GM23338 (cell line): ENCODE measurements at regions not wholly inside any gene's neighbourhood (a gene's known extent, or its start where the extent isn't known, plus 50 kb on each side); places are given as distances from the start of the nearest gene placed in this dataset.

Experiments
- ATAC-seq: fragments of 200-7000 bp; cut with Tn5 transposase; 3 replicates; pipeline ENCODE4 v1.9.1; 2020
- DNase-seq: peaks from one replicate; pipeline ENCODE4 v3.0.0-alpha.2; 2015; ENCODE audit warnings: low spot score
- H2AFZ ChIP-seq: fragments of 200-600 bp; sonication (generic); 2 replicates; pipeline ENCODE4 v1.8.0; 2016; ENCODE audit warnings: antibody characterized with exemption, mild to moderate bottlenecking, moderate library complexity
- H3F3A ChIP-seq: fragments of 200-600 bp; sonication (generic); replicated peaks from 2 replicates; pipeline ENCODE4 v1.8.0; 2017; ENCODE audit warnings: antibody characterized with exemption, mixed run types, low read depth
- H3K27ac ChIP-seq: fragments of 200-600 bp; sonication (generic); 2 replicates; pipeline ENCODE4 v1.6.1; 2016; ENCODE audit warnings: low read depth
- H3K27me3 ChIP-seq: fragments of 200-600 bp; sonication (generic); 2 replicates; pipeline ENCODE4 v1.8.0; 2016; ENCODE audit warnings: mild to moderate bottlenecking, mixed run types, moderate library complexity; ENCODE audit not compliant: insufficient read depth
- H3K36me3 ChIP-seq: fragments of 200-600 bp; sonication (generic); 2 replicates; pipeline ENCODE4 v1.8.0; 2016; ENCODE audit warnings: mild to moderate bottlenecking; ENCODE audit not compliant: insufficient read depth
- H3K4me1 ChIP-seq: fragments of 200-600 bp; sonication (generic); 2 replicates; pipeline ENCODE4 v1.8.0; 2016; ENCODE audit warnings: mild to moderate bottlenecking, moderate library complexity; ENCODE audit not compliant: insufficient read depth
- H3K4me2 ChIP-seq: fragments of 200-600 bp; sonication (generic); 2 replicates; pipeline ENCODE4 v1.7.1; 2017; ENCODE audit warnings: mixed run types
- H3K4me3 ChIP-seq: fragments of 200-600 bp; sonication (generic); 2 replicates; pipeline ENCODE4 v1.6.1; 2016; ENCODE audit warnings: mixed run types
- H3K79me2 ChIP-seq: fragments of 200-600 bp; sonication (generic); replicated peaks from 2 replicates; pipeline ENCODE4 v1.8.0; 2017; ENCODE audit warnings: mild to moderate bottlenecking; ENCODE audit not compliant: insufficient read depth
- H3K9me2 ChIP-seq: fragments of 200-600 bp; sonication (generic); 2 replicates; pipeline ENCODE4 v1.8.0; 2017; ENCODE audit not compliant: insufficient read depth
- H4K20me1 ChIP-seq: fragments of 200-600 bp; sonication (generic); replicated peaks from 2 replicates; pipeline ENCODE4 v1.8.0; 2017; ENCODE audit warnings: mild to moderate bottlenecking; ENCODE audit not compliant: insufficient read depth
- H3K27ac Mint-ChIP-seq: 2 replicates; pipeline ENCODE4 v1.8.0; 2020; ENCODE audit warnings: inconsistent platforms, mild to moderate bottlenecking, moderate library complexity, mixed read lengths
- H3K27me3 Mint-ChIP-seq: 3 replicates; pipeline ENCODE4 v1.8.0; 2022; ENCODE audit warnings: low read depth, mild to moderate bottlenecking, moderate library complexity, mixed read lengths, inconsistent platforms; ENCODE audit not compliant: insufficient read depth, poor library complexity
- H3K36me3 Mint-ChIP-seq: 3 replicates; pipeline ENCODE4 v1.8.0; 2021; ENCODE audit warnings: low read depth, mild to moderate bottlenecking, inconsistent platforms, moderate library complexity, mixed read lengths
- H3K4me1 Mint-ChIP-seq: 3 replicates; pipeline ENCODE4 v1.8.0; 2020; ENCODE audit warnings: mild to moderate bottlenecking, inconsistent platforms, mixed read lengths
- H3K4me3 Mint-ChIP-seq: 3 replicates; pipeline ENCODE4 v1.8.0; 2021; ENCODE audit warnings: moderate library complexity, mild to moderate bottlenecking, inconsistent platforms, mixed read lengths
- H3K9me3 Mint-ChIP-seq: 3 replicates; pipeline ENCODE4 v1.8.0; 2020; ENCODE audit warnings: moderate library complexity, mild to moderate bottlenecking, inconsistent platforms, mixed read lengths
- CREB1 ChIP-seq: fragments of 250-450 bp; sonication (Bioruptor Pico); IDR thresholded peaks from 2 replicates; pipeline ENCODE4 v1.5.0; 2020; ENCODE audit warnings: low read depth, mild to moderate bottlenecking, moderate library complexity
- EZH2 ChIP-seq: fragments of 200-600 bp; sonication (generic); IDR thresholded peaks from one replicate; pipeline ENCODE4 v1.8.0; 2017; ENCODE audit warnings: antibody characterized with exemption, mild to moderate bottlenecking, low read depth; ENCODE audit not compliant: unreplicated experiment
- EZH2phosphoT487 ChIP-seq: fragments of 200-600 bp; sonication (generic); IDR thresholded peaks from one replicate; pipeline ENCODE4 v1.8.1; 2018; ENCODE audit warnings: antibody characterized with exemption; ENCODE audit not compliant: unreplicated experiment
- JUNB ChIP-seq: IDR thresholded peaks from one replicate; pipeline ENCODE4 v1.6.1; 2016; ENCODE audit warnings: antibody characterized with exemption; ENCODE audit not compliant: unreplicated experiment
- NANOG ChIP-seq: IDR thresholded peaks from 2 replicates; pipeline ENCODE4 v1.6.1; 2016; ENCODE audit warnings: antibody characterized with exemption, borderline replicate concordance
- POLR2AphosphoS5 ChIP-seq: IDR thresholded peaks from 2 replicates; pipeline ENCODE4 v1.6.1; 2016; ENCODE audit warnings: antibody characterized with exemption, low read depth
- STAT1 ChIP-seq: IDR thresholded peaks from one replicate; pipeline ENCODE4 v1.6.1; 2016; ENCODE audit warnings: antibody characterized with exemption; ENCODE audit not compliant: unreplicated experiment
- ZNF114 ChIP-seq: fragments of 250-450 bp; sonication (Bioruptor Pico); IDR thresholded peaks from 2 replicates; pipeline ENCODE4 v1.5.0; 2020; ENCODE audit warnings: mild to moderate bottlenecking, moderate library complexity
- ZNF331 ChIP-seq: fragments of 250-450 bp; sonication (Bioruptor Pico); IDR thresholded peaks from 2 replicates; pipeline ENCODE4 v1.5.0; 2020; ENCODE audit warnings: low read depth, mild to moderate bottlenecking, moderate library complexity
- TF ChIP-seq, protein P1 (sequence below): fragments of 250-450 bp; sonication (Bioruptor Pico); IDR thresholded peaks from 2 replicates; pipeline ENCODE4 v1.5.0; 2020; ENCODE audit warnings: mild to moderate bottlenecking, moderate library complexity
- TF ChIP-seq, protein P2 (sequence below), 2 experiments: fragments of 200-600 bp in 1 of 2; sonication (generic) in 1 of 2; conservative IDR thresholded peaks; 2 replicates each; pipeline versions ENCODE4 v1.5.1 to v1.6.1; 2016 to 2017; ENCODE audit warnings: antibody characterized with exemption in 2 of 2, low read depth in 2 of 2, mild to moderate bottlenecking in 2 of 2, moderate library complexity in 1 of 2
- TF ChIP-seq, protein P3 (sequence below): IDR thresholded peaks from 2 replicates; pipeline ENCODE4 v1.6.1; 2016; ENCODE audit warnings: antibody characterized with exemption
- TF ChIP-seq, protein P4 (sequence below): IDR thresholded peaks from one replicate; pipeline ENCODE4 v1.6.1; 2018; ENCODE audit warnings: antibody characterized with exemption; ENCODE audit not compliant: unreplicated experiment

DNA sequence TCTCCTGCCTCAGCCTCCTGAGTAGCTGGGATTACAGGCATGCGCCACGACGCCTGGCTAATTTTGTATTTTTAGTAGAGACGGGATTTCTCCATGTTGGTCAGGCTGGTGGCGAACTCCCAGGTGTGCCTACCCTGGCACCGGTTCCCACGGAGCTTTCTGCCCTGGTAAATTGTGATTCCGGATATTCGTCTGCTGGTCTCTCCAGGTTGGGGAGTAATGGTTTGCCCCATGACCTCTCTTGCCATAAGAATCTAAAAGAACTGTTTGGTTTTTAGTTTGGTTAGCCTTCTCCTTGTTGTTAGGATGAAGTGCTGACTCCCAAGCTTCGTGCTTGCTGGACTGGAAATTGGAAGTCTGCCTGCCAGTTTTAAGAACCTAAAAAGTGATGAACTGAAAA lies 223.8 kb downstream of the BCAS1 start (continued):
- TF ChIP-seq, protein P1, sequence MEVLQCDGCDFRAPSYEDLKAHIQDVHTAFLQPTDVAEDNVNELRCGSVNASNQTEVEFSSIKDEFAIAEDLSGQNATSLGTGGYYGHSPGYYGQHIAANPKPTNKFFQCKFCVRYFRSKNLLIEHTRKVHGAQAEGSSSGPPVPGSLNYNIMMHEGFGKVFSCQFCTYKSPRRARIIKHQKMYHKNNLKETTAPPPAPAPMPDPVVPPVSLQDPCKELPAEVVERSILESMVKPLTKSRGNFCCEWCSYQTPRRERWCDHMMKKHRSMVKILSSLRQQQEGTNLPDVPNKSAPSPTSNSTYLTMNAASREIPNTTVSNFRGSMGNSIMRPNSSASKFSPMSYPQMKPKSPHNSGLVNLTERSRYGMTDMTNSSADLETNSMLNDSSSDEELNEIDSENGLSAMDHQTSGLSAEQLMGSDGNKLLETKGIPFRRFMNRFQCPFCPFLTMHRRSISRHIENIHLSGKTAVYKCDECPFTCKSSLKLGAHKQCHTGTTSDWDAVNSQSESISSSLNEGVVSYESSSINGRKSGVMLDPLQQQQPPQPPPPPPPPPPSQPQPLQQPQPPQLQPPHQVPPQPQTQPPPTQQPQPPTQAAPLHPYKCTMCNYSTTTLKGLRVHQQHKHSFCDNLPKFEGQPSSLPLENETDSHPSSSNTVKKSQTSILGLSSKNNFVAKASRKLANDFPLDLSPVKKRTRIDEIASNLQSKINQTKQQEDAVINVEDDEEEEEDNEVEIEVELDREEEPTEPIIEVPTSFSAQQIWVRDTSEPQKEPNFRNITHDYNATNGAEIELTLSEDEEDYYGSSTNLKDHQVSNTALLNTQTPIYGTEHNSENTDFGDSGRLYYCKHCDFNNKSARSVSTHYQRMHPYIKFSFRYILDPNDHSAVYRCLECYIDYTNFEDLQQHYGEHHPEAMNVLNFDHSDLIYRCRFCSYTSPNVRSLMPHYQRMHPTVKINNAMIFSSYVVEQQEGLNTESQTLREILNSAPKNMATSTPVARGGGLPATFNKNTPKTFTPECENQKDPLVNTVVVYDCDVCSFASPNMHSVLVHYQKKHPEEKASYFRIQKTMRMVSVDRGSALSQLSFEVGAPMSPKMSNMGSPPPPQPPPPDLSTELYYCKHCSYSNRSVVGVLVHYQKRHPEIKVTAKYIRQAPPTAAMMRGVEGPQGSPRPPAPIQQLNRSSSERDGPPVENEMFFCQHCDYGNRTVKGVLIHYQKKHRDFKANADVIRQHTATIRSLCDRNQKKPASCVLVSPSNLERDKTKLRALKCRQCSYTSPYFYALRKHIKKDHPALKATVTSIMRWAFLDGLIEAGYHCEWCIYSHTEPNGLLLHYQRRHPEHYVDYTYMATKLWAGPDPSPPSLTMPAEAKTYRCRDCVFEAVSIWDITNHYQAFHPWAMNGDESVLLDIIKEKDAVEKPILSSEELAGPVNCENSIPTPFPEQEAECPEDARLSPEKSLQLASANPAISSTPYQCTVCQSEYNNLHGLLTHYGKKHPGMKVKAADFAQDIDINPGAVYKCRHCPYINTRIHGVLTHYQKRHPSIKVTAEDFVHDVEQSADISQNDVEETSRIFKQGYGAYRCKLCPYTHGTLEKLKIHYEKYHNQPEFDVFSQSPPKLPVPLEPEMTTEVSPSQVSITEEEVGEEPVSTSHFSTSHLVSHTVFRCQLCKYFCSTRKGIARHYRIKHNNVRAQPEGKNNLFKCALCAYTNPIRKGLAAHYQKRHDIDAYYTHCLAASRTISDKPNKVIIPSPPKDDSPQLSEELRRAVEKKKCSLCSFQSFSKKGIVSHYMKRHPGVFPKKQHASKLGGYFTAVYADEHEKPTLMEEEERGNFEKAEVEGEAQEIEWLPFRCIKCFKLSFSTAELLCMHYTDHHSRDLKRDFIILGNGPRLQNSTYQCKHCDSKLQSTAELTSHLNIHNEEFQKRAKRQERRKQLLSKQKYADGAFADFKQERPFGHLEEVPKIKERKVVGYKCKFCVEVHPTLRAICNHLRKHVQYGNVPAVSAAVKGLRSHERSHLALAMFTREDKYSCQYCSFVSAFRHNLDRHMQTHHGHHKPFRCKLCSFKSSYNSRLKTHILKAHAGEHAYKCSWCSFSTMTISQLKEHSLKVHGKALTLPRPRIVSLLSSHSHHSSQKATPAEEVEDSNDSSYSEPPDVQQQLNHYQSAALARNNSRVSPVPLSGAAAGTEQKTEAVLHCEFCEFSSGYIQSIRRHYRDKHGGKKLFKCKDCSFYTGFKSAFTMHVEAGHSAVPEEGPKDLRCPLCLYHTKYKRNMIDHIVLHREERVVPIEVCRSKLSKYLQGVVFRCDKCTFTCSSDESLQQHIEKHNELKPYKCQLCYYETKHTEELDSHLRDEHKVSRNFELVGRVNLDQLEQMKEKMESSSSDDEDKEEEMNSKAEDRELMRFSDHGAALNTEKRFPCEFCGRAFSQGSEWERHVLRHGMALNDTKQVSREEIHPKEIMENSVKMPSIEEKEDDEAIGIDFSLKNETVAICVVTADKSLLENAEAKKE (CRISPR knock-in tag), result no peak
- TF ChIP-seq ZNF114 (CRISPR knock-in tag), result no peak

DNA sequence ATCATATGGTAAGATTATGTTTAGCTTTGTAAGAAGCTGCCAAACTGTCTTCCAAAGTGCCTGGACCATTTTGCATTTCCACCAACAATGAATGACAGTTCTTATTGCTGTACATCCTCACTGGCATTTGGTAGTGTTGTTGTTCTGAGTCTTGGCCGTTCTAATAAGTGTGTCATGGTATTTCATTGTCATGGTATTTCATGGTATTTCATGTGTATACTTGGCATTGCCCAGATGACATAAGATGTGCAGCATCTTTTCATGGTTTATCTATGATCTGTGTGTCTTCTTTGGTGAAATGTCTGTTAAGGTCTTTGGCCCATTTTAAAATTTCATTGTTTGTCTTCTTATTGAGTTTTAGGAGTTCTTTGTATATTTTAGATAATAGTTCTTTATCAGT lies 224.4 kb downstream of the BCAS1 start:
- no peak for DNase-seq
- H4K20me1 ChIP-seq, result no peaks in the 10 kb centered on the region

More for the DNA sequence above, 224.4 kb downstream of the BCAS1 start:
- H3K27ac Mint-ChIP-seq, result no peak overlapping the region
- Histone ChIP-seq H3K4me2 (no peak overlapping the region), H3F3A (no peaks in the 10 kb centered on the region), H3K27me3 (no peaks in the 10 kb centered on the region), H3K27ac (no peak overlapping the region), H3K36me3 (no peaks in the 10 kb centered on the region), H2AFZ (no peak overlapping the region), H3K4me3 (no peak overlapping the region), H3K79me2 (no peaks in the 10 kb centered on the region), H3K4me1 (0 out of 2 replicates have a peak, but pooled peaks cover 10% of the 10 kb centered on the region), H3K9me2 (no peaks in the 10 kb centered on the region)
- no peaks in the 10 kb centered on the region for H3K27me3 Mint-ChIP-seq
- H3K4me1 Mint-ChIP-seq, result peaks cover 2% of the 10 kb centered on the region; the same call in 1 of the 3 replicates
- TF ChIP-seq ZNF331 (CRISPR knock-in tag) (no peak), CREB1 (CRISPR knock-in tag) (no peak), ZNF114 (CRISPR knock-in tag) (no peak), POLR2AphosphoS5 (no peak), NANOG (no peak), EZH2phosphoT487 (no peak), JUNB (no peak), STAT1 (no peak), EZH2 (no peak)
- TF ChIP-seq, protein P2, sequence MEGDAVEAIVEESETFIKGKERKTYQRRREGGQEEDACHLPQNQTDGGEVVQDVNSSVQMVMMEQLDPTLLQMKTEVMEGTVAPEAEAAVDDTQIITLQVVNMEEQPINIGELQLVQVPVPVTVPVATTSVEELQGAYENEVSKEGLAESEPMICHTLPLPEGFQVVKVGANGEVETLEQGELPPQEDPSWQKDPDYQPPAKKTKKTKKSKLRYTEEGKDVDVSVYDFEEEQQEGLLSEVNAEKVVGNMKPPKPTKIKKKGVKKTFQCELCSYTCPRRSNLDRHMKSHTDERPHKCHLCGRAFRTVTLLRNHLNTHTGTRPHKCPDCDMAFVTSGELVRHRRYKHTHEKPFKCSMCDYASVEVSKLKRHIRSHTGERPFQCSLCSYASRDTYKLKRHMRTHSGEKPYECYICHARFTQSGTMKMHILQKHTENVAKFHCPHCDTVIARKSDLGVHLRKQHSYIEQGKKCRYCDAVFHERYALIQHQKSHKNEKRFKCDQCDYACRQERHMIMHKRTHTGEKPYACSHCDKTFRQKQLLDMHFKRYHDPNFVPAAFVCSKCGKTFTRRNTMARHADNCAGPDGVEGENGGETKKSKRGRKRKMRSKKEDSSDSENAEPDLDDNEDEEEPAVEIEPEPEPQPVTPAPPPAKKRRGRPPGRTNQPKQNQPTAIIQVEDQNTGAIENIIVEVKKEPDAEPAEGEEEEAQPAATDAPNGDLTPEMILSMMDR (conservative IDR thresholded peaks at IDR 0.05; ENCODE audit: low read depth in 2 of 2), result no peak
- TF ChIP-seq, protein P3, sequence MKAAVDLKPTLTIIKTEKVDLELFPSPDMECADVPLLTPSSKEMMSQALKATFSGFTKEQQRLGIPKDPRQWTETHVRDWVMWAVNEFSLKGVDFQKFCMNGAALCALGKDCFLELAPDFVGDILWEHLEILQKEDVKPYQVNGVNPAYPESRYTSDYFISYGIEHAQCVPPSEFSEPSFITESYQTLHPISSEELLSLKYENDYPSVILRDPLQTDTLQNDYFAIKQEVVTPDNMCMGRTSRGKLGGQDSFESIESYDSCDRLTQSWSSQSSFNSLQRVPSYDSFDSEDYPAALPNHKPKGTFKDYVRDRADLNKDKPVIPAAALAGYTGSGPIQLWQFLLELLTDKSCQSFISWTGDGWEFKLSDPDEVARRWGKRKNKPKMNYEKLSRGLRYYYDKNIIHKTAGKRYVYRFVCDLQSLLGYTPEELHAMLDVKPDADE, result no peak
- TF ChIP-seq, protein P4, sequence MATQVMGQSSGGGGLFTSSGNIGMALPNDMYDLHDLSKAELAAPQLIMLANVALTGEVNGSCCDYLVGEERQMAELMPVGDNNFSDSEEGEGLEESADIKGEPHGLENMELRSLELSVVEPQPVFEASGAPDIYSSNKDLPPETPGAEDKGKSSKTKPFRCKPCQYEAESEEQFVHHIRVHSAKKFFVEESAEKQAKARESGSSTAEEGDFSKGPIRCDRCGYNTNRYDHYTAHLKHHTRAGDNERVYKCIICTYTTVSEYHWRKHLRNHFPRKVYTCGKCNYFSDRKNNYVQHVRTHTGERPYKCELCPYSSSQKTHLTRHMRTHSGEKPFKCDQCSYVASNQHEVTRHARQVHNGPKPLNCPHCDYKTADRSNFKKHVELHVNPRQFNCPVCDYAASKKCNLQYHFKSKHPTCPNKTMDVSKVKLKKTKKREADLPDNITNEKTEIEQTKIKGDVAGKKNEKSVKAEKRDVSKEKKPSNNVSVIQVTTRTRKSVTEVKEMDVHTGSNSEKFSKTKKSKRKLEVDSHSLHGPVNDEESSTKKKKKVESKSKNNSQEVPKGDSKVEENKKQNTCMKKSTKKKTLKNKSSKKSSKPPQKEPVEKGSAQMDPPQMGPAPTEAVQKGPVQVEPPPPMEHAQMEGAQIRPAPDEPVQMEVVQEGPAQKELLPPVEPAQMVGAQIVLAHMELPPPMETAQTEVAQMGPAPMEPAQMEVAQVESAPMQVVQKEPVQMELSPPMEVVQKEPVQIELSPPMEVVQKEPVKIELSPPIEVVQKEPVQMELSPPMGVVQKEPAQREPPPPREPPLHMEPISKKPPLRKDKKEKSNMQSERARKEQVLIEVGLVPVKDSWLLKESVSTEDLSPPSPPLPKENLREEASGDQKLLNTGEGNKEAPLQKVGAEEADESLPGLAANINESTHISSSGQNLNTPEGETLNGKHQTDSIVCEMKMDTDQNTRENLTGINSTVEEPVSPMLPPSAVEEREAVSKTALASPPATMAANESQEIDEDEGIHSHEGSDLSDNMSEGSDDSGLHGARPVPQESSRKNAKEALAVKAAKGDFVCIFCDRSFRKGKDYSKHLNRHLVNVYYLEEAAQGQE, result no peak
- no peaks in the 10 kb centered on the region for H3K36me3 Mint-ChIP-seq
- H3K4me3 Mint-ChIP-seq, result no peak overlapping the region
- H3K9me3 Mint-ChIP-seq, result no peaks in the 10 kb centered on the region
- no peak for ATAC-seq
